Breast epithelium (tissue), 4 donors: ENCODE measurements at regions not wholly inside any gene's neighbourhood (a gene's known extent, or its start where the extent isn't known, plus 50 kb on each side); places are given as distances from the start of the nearest gene placed in this dataset.

ENCODE experiments used
- DNase-seq, 2 donors: peaks; one replicate each; pipeline ENCODE4 v3.0.0-alpha.2; 2019; ENCODE audit warnings: low spot score in 2 of 2
- H3K27ac ChIP-seq, 2 donors: fragments of 200-600 bp; sonication (generic) in 1 of 2; one replicate each; pipeline ENCODE4 v1.5.1; 2016 to 2019; ENCODE audit warnings: mild to moderate bottlenecking in 1 of 2
- H3K27me3 ChIP-seq, 2 donors: fragments of 200-600 bp; sonication (generic) in 1 of 2; one replicate each; pipeline versions ENCODE4 v1.5.1 to v1.6.0; 2017 to 2019; ENCODE audit warnings: control low read depth in 1 of 2, mild to moderate bottlenecking in 1 of 2
- H3K36me3 ChIP-seq: fragments of 200-600 bp; one replicate; pipeline ENCODE4 v1.5.1; 2019
- H3K4me1 ChIP-seq, 2 donors: fragments of 200-600 bp; sonication (generic); one replicate each; pipeline ENCODE4 v1.5.1; 2016 to 2019; ENCODE audit warnings: control low read depth in 1 of 2
- H3K4me3 ChIP-seq, 3 donors: fragments of 200-600 bp; sonication (generic); 1 replicate in 2 of 3; 2 replicates in 1 of 3; pipeline ENCODE4 v1.5.1; 2016 to 2019; ENCODE audit warnings: mild to moderate bottlenecking in 3 of 3, moderate library complexity in 2 of 3
- H3K9me3 ChIP-seq, 2 donors: fragments of 200-600 bp; sonication (generic) in 1 of 2; one replicate each; pipeline ENCODE4 v1.5.1; 2016 to 2019; ENCODE audit warnings: control low read depth in 1 of 2
- POLR2A ChIP-seq: fragments of 450-650 bp; IDR thresholded peaks from one replicate; pipeline ENCODE4 v1.6.1; 2016; ENCODE audit warnings: antibody characterized with exemption, mild to moderate bottlenecking, moderate library complexity
- POLR2AphosphoS5 ChIP-seq, 3 donors: sonication (generic); formaldehyde crosslinking; IDR thresholded peaks; one replicate each; pipeline ENCODE4 v1.6.1; 2017; ENCODE audit warnings: antibody characterized with exemption in 3 of 3
- intact Hi-C: fragments of 100-400 bp; cut with DNase I; formaldehyde crosslinking; loops from one replicate; pipeline ENCODE4 v1.15.1; 2023; ENCODE audit warnings: low total_unique reads
- TF ChIP-seq, protein P1 (sequence below), 3 donors: fragments of 450-650 bp; IDR thresholded peaks; one replicate each; pipeline ENCODE4 v1.5.1; 2016 to 2017; ENCODE audit warnings: antibody characterized with exemption in 3 of 3, mild to moderate bottlenecking in 3 of 3, moderate library complexity in 3 of 3

DNA sequence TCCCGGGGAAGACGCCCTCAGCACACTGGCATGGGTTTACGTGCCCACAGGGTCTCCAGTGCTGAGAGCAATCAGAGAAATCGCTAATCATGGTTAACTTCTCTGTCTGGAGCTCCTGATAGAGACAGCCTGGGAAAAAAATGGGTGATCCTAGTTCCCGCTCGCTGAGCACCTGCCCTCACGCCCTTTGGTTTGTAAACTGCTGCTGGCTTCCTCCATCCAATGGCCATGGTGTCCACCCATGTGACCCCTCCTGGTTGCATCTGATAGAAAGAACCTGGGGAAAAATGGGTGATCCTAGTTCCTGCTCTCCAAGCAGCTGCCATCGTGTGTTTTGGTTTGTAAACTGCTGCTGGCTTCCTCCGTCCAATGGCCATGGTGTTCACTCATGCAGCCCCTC lies 402.2 kb downstream of the PRDM2 start:
- no peaks in the 10 kb centered on the region for H3K9me3 ChIP-seq
- no peak for DNase-seq
- no peaks in the 10 kb centered on the region for H3K4me1 ChIP-seq
- H3K36me3 ChIP-seq = no peaks in the 10 kb centered on the region
- H3K27me3 ChIP-seq = no peaks in the 10 kb centered on the region
- TF ChIP-seq POLR2AphosphoS5 (IDR thresholded peaks at IDR 0.05) (no peak), POLR2A (no peak)
- TF ChIP-seq, protein P1, sequence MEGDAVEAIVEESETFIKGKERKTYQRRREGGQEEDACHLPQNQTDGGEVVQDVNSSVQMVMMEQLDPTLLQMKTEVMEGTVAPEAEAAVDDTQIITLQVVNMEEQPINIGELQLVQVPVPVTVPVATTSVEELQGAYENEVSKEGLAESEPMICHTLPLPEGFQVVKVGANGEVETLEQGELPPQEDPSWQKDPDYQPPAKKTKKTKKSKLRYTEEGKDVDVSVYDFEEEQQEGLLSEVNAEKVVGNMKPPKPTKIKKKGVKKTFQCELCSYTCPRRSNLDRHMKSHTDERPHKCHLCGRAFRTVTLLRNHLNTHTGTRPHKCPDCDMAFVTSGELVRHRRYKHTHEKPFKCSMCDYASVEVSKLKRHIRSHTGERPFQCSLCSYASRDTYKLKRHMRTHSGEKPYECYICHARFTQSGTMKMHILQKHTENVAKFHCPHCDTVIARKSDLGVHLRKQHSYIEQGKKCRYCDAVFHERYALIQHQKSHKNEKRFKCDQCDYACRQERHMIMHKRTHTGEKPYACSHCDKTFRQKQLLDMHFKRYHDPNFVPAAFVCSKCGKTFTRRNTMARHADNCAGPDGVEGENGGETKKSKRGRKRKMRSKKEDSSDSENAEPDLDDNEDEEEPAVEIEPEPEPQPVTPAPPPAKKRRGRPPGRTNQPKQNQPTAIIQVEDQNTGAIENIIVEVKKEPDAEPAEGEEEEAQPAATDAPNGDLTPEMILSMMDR (IDR thresholded peaks at IDR 0.05) = no peak
- H3K27ac ChIP-seq = no peak overlapping the region
- intact Hi-C loops = no loop called here
- no peak overlapping the region for H3K4me3 ChIP-seq

DNA sequence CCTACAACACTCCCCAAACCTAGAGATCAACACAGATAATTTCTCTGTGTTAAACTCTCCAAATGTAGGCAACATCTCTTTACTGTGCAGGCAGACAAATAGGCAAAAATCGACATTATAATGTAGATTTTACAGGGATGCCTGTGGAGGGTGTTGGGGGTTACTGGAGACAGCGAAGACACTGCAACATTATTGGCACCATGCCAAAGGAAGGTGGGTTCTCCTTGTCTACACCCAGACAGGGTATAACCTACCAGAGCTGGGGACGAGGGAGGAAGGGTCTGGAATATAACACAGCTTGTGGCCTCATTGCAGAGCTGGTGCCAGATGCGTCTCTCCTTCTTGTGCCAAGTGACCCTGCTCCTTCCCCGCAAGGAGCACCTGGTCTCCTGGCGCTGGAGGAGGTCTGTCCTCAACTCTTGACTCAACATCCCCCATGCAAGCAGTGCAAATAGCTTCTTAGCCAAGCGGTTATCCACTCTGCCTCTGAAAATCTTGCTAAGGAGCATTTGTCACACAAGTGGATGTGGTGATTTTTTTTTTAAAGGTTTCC lies 404.0 kb downstream of the PRDM2 start:
- Histone ChIP-seq H3K4me1 (no peaks in the 10 kb centered on the region), H3K36me3 (no peaks in the 10 kb centered on the region), H3K27me3 (no peaks in the 10 kb centered on the region), H3K27ac (no peak overlapping the region), H3K4me3 (no peak overlapping the region), H3K9me3 (no peaks in the 10 kb centered on the region)
- DNase-seq = no peak
- intact Hi-C loops = no loop called here
- TF ChIP-seq POLR2AphosphoS5 (IDR thresholded peaks at IDR 0.05) = no peak

DNA sequence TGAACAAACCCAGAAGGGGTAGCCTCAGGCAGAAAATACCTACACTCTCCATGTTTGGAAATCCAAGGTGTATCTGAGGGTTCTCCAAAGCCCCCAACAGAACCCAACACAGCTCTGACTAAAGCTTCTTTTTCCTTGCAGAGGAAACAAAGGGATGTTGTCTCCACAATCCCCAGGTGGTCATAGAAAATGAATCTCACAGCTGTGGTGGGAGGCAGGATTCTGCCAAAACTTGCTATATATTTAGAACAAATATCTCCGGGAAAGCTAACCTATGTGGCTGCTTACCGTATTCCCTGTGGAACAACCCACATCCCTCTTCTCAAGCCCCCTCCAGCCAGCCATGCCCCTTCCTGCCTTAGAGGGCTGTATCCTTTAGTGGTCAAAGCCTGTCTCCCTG lies 406.1 kb downstream of the PRDM2 start:
- Histone ChIP-seq H3K27ac (no peak overlapping the region), H3K27me3 (no peaks in the 10 kb centered on the region), H3K9me3 (no peaks in the 10 kb centered on the region), H3K4me1 (no peaks in the 10 kb centered on the region), H3K36me3 (no peaks in the 10 kb centered on the region), H3K4me3 (no peak overlapping the region)
- no peak for TF ChIP-seq POLR2A
- TF ChIP-seq, protein P1 (IDR thresholded peaks at IDR 0.05) = no peak
- intact Hi-C loops = no loop called here
- DNase-seq = no peak

DNA sequence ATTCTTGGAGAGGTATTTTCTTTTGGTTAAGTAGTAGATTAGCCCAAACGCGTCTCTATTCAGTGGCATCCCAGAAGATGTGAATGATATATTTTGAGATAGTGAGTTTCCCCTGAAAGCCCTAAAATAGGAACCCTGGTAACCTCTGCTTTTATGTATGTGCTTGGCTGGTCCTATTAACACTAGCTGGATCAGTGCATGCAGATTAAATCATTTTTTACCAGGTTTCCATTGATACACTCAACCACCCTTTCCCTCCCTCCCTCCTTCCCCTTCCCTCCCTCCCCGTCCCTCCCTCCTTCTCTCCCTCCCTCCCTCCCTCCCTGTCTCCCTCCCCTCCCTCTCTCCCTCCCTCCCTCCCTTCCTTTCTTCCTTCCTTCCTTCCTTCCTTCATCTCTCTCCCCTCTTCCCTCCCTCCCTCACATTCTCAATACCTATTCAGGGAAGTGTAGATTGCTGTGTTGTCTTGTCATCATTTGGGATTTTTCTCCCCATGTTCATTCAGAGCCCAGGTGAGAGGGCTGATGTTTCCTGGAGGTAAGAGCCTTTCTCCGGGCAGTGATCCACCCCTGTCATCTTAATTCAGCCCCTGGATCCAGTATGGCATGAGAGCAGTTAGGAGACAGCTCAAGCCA lies 406.8 kb downstream of the PRDM2 start:
- intact Hi-C loops = no loop called here
- no peaks in the 10 kb centered on the region for H3K36me3 ChIP-seq
- TF ChIP-seq POLR2A = no peak
- TF ChIP-seq POLR2AphosphoS5 (IDR thresholded peaks at IDR 0.05) = no peak
- TF ChIP-seq, protein P1 (IDR thresholded peaks at IDR 0.05) = no peak
- no peak overlapping the region for H3K27ac ChIP-seq
- DNase-seq = no peak
- H3K4me3 ChIP-seq = no peak overlapping the region
- no peaks in the 10 kb centered on the region for H3K27me3 ChIP-seq
- no peaks in the 10 kb centered on the region for H3K4me1 ChIP-seq
- H3K9me3 ChIP-seq = no peaks in the 10 kb centered on the region

DNA sequence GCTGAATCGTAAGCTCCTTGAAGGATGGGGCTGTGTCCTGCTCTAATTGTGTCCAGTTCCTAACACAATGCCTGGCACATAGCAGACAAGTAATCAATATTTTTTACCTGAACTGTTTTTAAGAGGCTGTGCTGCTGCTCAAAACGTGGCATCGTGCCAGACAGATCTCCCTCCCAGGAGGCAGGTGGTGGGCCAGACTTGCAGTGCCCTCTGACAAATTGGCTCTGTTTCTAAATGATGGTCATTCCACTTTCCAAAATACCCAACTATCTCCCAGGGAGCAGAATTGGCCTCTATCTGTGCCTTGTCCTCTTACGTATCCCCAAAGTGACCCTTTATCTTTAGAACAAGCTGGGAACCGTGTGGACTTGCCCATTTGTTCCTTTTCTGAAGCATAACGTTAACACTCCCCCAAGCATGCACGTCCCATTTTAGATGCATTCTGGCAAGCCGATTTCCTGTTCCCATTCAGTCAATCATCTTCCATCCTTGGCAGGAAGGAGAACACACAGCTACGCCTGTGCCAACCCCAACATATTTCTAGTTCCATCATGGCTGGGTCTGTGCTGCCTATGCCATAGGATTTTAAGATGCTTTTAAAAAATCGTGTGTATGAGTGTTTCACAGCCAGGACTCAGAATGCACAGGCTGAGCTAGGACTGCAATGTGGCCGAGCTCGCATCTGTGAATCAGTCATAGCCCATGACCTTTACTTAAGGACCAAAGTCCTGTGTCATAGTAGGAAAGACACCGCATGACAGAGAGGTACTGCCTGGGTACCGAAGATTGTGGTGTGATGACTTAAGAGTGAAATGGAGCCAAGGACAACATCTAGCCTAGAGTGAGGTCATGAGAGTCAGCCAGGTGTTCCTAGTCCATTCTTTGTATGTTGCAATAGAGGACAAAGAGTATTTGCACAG lies 408.6 kb downstream of the PRDM2 start:
- Histone ChIP-seq H3K27ac (no peak overlapping the region), H3K4me3 (no peak overlapping the region), H3K36me3 (no peaks in the 10 kb centered on the region), H3K9me3 (no peaks in the 10 kb centered on the region), H3K27me3 (no peaks in the 10 kb centered on the region), H3K4me1 (no peaks in the 10 kb centered on the region)
- no peak for DNase-seq
- no peak for TF ChIP-seq POLR2AphosphoS5 (IDR thresholded peaks at IDR 0.05)
- TF ChIP-seq POLR2A = no peak
- TF ChIP-seq, protein P1 (IDR thresholded peaks at IDR 0.05) = no peak
- intact Hi-C loops = no loop called here
